HCEC 1CT (cell line): ENCODE measurements at regions not wholly inside any gene's neighbourhood (a gene's known extent, or its start where the extent isn't known, plus 50 kb on each side); places are given as distances from the start of the nearest gene placed in this dataset.

Experiments used
- DNase-seq: peaks from one replicate; pipeline ENCODE4 v3.0.0-alpha.2; 2017

GRCh38 chr10:98332623-98333269 lies 64.8 kb upstream of the LOXL4 start:
- DNase-seq: peak; percentile 35

GRCh38 chr10:98331885-98332284 lies 63.9 kb upstream of the LOXL4 start:
- DNase-seq: no peak

- no peak for DNase-seq
Observed at GRCh38 chr10:98330987-98331386, 63.0 kb upstream of the LOXL4 start.

GRCh38 chr10:98328640-98329039 lies 60.6 kb upstream of the LOXL4 start:
- DNase-seq: no peak

- DNase-seq: no peak
Observed at GRCh38 chr10:98328163-98328562, 60.2 kb upstream of the LOXL4 start.

GRCh38 chr10:98326621-98327027 lies 58.6 kb upstream of the LOXL4 start:
- DNase-seq: no peak

- peak; percentile 96 for DNase-seq
Observed at GRCh38 chr10:98323221-98324164, 55.5 kb upstream of the LOXL4 start.

- DNase-seq: no peak
Observed at GRCh38 chr10:98321186-98321780, 53.3 kb upstream of the LOXL4 start.

- DNase-seq: no peak
Observed at GRCh38 chr10:98320486-98321185, 52.6 kb upstream of the LOXL4 start.

- no peak for DNase-seq
Observed at GRCh38 chr10:98318861-98319260, 50.9 kb upstream of the LOXL4 start.
